ENCODE measurements at regions not wholly inside any gene's neighbourhood (a gene's known extent, or its start where the extent isn't known, plus 50 kb on each side); places are given as distances from the start of the nearest gene placed in this dataset.

GRCh38 chr7:118045629-118046028 lies 138.3 kb upstream of the LSM8 start:
- no CpG with 5 or more reads among the region's 2 CpGs for WGBS (ENCODE audit: insufficient coverage)
- H2AFZ ChIP-seq (ENCODE audit: insufficient read depth, low read depth, low read length, poor library complexity, severe bottlenecking), result no peak overlapping the region
- H3K4me1 Mint-ChIP-seq, result peaks cover 14% of the 10 kb centered on the region
- no peak overlapping the region for H3K4me3 Mint-ChIP-seq
- H3K36me3 ChIP-seq (replicated peaks in 1 of 2; ENCODE audit: control extremely low read depth in 1 of 2, control insufficient read depth in 1 of 2, extremely low read depth in 1 of 2, insufficient read depth in 2 of 2, low read length in 1 of 2), result no peaks in the 10 kb centered on the region
- no peak for TF ChIP-seq EZH2 (IDR thresholded peaks at IDR 0.05; ENCODE audit: borderline replicate concordance, insufficient read depth, low read depth, low read length, poor library complexity, severe bottlenecking)
- no peak for TF ChIP-seq CTCF (IDR thresholded peaks at IDR 0.05)
- no peaks in the 10 kb centered on the region for H3K27me3 Mint-ChIP-seq
- H3K9me3 Mint-ChIP-seq (ENCODE audit: insufficient read depth), result no peaks in the 10 kb centered on the region
- H3K4me3 ChIP-seq (ENCODE audit: control extremely low read depth in 1 of 5, extremely low read depth in 1 of 5, insufficient read depth in 1 of 5, low read depth in 2 of 5, low read length in 4 of 5), result no peak overlapping the region
- H3K27ac Mint-ChIP-seq, result no peak overlapping the region
- ATAC-seq (ENCODE audit: low read depth) (no peak), DNase-seq (no peak)
- no peaks in the 10 kb centered on the region for H3K79me2 ChIP-seq (ENCODE audit: control insufficient read depth, insufficient read depth, low read length)
- ChIA-PET CTCF (interaction anchor here (1.6 kb wide), 1 partner anchor 13 kb away, joined by 3 read pairs; no protein-coding TSS in a partner anchor), POLR2A (no interaction called here)
- intact Hi-C loops (cut with micrococcal nuclease), result no loop called here
- peaks cover 0 to 5% (median 0%) of the 10 kb centered on the region in 4 experiments for H3K27me3 ChIP-seq (replicated peaks in 1 of 4; ENCODE audit: control extremely low read depth in 1 of 4, control insufficient read depth in 3 of 4, insufficient read depth in 4 of 4, low read length in 3 of 4)
- H3K9me3 ChIP-seq (ENCODE audit: control extremely low read depth in 1 of 3, control insufficient read depth in 2 of 3, insufficient read depth in 1 of 3, low read length in 2 of 3), result no peaks in the 10 kb centered on the region
- H4K20me1 ChIP-seq (ENCODE audit: control insufficient read depth, insufficient read depth, low read length, poor library complexity, severe bottlenecking), result no peaks in the 10 kb centered on the region
- peaks cover 0 to 5% of the 10 kb centered on the region in 2 donors for H3K4me1 ChIP-seq (ENCODE audit: control insufficient read depth in 2 of 2, insufficient read depth in 2 of 2, low read length in 2 of 2)
- H3K4me2 ChIP-seq (replicated peaks; ENCODE audit: low read depth, low read length, poor library complexity, severe bottlenecking), result no peak overlapping the region
- H3K27ac ChIP-seq (ENCODE audit: low read length in 2 of 2), result no peak overlapping the region
- no peak overlapping the region for H3K9ac ChIP-seq (ENCODE audit: low read length)

GRCh38 chr7:118046086-118046485 lies 137.9 kb upstream of the LSM8 start:
- CTCF ChIA-PET, result interaction anchor here (1.6 kb wide), 1 partner anchor 13 kb away, joined by 3 read pairs; no protein-coding TSS in a partner anchor
- WGBS (ENCODE audit: insufficient coverage), result no CpG with 5 or more reads among the region's 2 CpGs

More at GRCh38 chr7:118046086-118046485, 137.9 kb upstream of the LSM8 start:
- no peaks in the 10 kb centered on the region for H3K9me3 Mint-ChIP-seq (ENCODE audit: insufficient read depth)
- Histone ChIP-seq H4K20me1 (ENCODE audit: control insufficient read depth, insufficient read depth, low read length, poor library complexity, severe bottlenecking) (no peaks in the 10 kb centered on the region), H3K4me1 (ENCODE audit: control insufficient read depth in 2 of 2, insufficient read depth in 2 of 2, low read length in 2 of 2) (peaks cover 0 to 3% of the 10 kb centered on the region in 2 donors), H3K9me3 (ENCODE audit: control extremely low read depth in 1 of 3, control insufficient read depth in 2 of 3, insufficient read depth in 1 of 3, low read length in 2 of 3) (no peaks in the 10 kb centered on the region), H3K27me3 (replicated peaks in 1 of 4; ENCODE audit: control extremely low read depth in 1 of 4, control insufficient read depth in 3 of 4, insufficient read depth in 4 of 4, low read length in 3 of 4) (peaks cover 0 to 4% (median 0%) of the 10 kb centered on the region in 4 experiments), H2AFZ (ENCODE audit: insufficient read depth, low read depth, low read length, poor library complexity, severe bottlenecking) (no peak overlapping the region), H3K4me2 (replicated peaks; ENCODE audit: low read depth, low read length, poor library complexity, severe bottlenecking) (no peak overlapping the region), H3K27ac (ENCODE audit: low read length in 2 of 2) (no peak overlapping the region), H3K79me2 (ENCODE audit: control insufficient read depth, insufficient read depth, low read length) (no peaks in the 10 kb centered on the region), H3K9ac (ENCODE audit: low read length) (no peak overlapping the region), H3K4me3 (ENCODE audit: control extremely low read depth in 1 of 5, extremely low read depth in 1 of 5, insufficient read depth in 1 of 5, low read depth in 2 of 5, low read length in 4 of 5) (no peak overlapping the region), H3K36me3 (replicated peaks in 1 of 2; ENCODE audit: control extremely low read depth in 1 of 2, control insufficient read depth in 1 of 2, extremely low read depth in 1 of 2, insufficient read depth in 2 of 2, low read length in 1 of 2) (no peaks in the 10 kb centered on the region)
- no peak overlapping the region for H3K4me3 Mint-ChIP-seq
- TF ChIP-seq CTCF (IDR thresholded peaks at IDR 0.05) (no peak), EZH2 (IDR thresholded peaks at IDR 0.05; ENCODE audit: borderline replicate concordance, insufficient read depth, low read depth, low read length, poor library complexity, severe bottlenecking) (no peak)
- H3K27ac Mint-ChIP-seq, result no peak overlapping the region
- ATAC-seq (ENCODE audit: low read depth) (no peak), DNase-seq (no peak)
- POLR2A ChIA-PET, result no interaction called here
- intact Hi-C loops (cut with micrococcal nuclease), result no loop called here
- H3K4me1 Mint-ChIP-seq, result peaks cover 9% of the 10 kb centered on the region
- H3K27me3 Mint-ChIP-seq, result no peaks in the 10 kb centered on the region

Measured in B cell (primary cell).